ENCODE measurements at regions not wholly inside any gene's neighbourhood (a gene's known extent, or its start where the extent isn't known, plus 50 kb on each side); places are given as distances from the start of the nearest gene placed in this dataset.
"Not testable (repeated sequence)": the region's sequence is repeated elsewhere in the genome, so short reads cannot be mapped to it uniquely, and the experiment has no call there.

DNA sequence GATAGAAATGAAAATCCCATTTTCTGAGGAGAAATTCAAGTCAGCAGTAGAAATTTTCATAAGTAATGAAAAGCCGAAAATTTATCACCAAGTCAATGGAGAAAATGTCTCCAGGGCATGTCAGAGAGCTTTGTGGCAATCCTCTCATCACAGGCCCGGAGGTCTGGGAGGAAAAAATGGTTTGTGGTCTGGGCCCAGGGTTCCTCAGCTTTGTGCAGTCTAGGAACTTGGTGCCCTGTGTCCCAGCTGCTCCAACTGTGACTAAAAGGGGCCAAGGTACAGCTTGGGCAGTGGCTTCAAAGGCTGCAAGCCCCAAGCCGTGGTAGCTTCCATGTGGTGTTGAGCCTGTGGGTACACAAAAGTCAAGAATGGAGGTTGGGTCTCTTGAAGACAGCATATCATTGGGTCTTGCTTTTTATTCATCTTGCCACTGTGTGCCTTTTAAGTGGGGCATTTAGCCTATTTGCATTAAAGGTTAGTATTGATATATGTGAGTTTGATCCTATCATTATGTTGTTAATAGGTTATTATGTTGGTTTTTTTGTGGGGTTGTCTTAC is 608.5 kb downstream of the PDHA2 start:
- no peaks in the 10 kb centered on the region for H3K27me3 ChIP-seq
- H3K36me3 ChIP-seq, result no peaks in the 10 kb centered on the region
- TF ChIP-seq EP300 (IDR thresholded peaks at IDR 0.05; ENCODE audit: low read depth) (no peak), POLR2AphosphoS5 (IDR thresholded peaks at IDR 0.05) (no peak), POLR2A (IDR thresholded peaks at IDR 0.05) (no peak)
- TF ChIP-seq, protein P1, sequence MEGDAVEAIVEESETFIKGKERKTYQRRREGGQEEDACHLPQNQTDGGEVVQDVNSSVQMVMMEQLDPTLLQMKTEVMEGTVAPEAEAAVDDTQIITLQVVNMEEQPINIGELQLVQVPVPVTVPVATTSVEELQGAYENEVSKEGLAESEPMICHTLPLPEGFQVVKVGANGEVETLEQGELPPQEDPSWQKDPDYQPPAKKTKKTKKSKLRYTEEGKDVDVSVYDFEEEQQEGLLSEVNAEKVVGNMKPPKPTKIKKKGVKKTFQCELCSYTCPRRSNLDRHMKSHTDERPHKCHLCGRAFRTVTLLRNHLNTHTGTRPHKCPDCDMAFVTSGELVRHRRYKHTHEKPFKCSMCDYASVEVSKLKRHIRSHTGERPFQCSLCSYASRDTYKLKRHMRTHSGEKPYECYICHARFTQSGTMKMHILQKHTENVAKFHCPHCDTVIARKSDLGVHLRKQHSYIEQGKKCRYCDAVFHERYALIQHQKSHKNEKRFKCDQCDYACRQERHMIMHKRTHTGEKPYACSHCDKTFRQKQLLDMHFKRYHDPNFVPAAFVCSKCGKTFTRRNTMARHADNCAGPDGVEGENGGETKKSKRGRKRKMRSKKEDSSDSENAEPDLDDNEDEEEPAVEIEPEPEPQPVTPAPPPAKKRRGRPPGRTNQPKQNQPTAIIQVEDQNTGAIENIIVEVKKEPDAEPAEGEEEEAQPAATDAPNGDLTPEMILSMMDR (IDR thresholded peaks at IDR 0.05), result no peak
- DNase-seq, result no peak
- H3K27ac ChIP-seq, result no peak overlapping the region
- H3K9me3 ChIP-seq, result peaks cover 9 to 15% of the 10 kb centered on the region in 2 donors
- in situ Hi-C loops (cut with MboI; ENCODE audit: low pct_ligation_motif_present in 1 of 4, low pct_unique_long_range_greater_than_20kb in 1 of 4, low sequenced_read_pairs in 3 of 4) (no loop called here), intact Hi-C loops (cut with DNase I; ENCODE audit: low total_unique reads) (no loop called here)
- no peaks in the 10 kb centered on the region for H3K4me1 ChIP-seq
- 69 to 83% methylated on average over 1 to 3 of the region's 3 CpGs for WGBS, 2 donors (ENCODE audit: low coverage in 1 of 2)
- H3K4me3 ChIP-seq, result no peak overlapping the region

DNA sequence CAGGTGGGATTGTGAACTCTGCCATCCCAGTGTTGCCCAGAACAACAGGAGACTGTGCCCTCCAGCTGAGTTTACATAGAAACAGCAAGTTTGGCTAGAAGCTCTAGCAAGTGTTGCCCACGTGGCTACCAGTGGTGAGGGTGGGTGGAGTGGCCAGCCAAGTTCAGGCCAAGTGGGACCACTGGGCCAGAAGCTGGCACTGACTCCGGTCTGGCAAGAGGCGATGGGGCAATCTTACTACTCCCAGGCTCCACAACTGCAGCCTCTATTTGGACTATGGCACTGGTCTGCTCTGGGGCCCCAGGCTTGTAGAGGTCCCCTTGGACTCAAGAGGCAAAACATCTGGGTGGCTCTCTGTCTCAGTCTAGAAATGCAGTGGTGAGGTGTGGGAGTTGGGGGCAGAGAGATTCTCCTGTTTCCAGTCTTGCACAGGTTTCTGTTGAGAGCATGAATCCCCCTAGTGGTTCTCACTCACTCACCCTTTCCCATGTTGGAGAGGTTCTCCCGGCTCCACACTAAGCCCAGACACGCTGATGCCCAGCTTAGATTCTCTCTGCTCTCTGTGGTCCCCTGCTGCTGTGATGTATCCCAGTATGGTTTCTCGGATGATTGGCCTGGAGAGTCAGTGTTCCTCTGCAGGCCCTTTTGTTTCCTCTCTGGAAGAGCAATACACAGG is 615.3 kb downstream of the PDHA2 start:
- 79% methylated on average over 6 of the region's 6 CpGs; no CpG with 5 or more reads in 1 of the 2 donors for WGBS, 2 donors (ENCODE audit: low coverage in 1 of 2)

DNA sequence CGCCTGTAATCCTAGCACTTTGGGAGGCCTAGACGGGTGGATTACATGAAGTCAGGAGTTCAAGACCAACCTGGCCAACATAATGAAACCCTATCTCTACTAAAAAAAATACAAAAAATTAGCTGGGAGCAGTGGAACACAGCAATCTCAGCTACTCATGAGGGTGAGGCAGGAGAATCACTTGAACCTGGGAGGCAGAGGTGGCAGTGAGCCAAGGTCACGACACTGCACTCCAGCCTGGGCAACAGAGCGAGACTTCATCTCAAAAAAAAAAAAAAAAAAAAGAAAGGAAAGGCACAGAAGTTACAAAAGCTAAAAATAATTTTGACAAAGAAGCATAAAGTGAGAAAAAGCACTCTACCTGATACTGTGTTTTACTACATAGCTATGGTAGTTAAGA is 618.1 kb downstream of the PDHA2 start:
- H3K27me3 ChIP-seq; H3K4me1 ChIP-seq; intact Hi-C loops (cut with DNase I; ENCODE audit: low total_unique reads); DNase-seq; H3K36me3 ChIP-seq; H3K27ac ChIP-seq; H3K9me3 ChIP-seq; in situ Hi-C loops (cut with MboI; ENCODE audit: low pct_ligation_motif_present in 1 of 4, low pct_unique_long_range_greater_than_20kb in 1 of 4, low sequenced_read_pairs in 3 of 4); H3K4me3 ChIP-seq: not testable (repeated sequence)
- WGBS, 2 donors (ENCODE audit: low coverage in 1 of 2), result 65 to 82% methylated on average over 3 to 4 of the region's 4 CpGs

More for the DNA sequence above, 615.3 kb downstream of the PDHA2 start:
- H3K4me3 ChIP-seq, result no peak overlapping the region
- intact Hi-C loops (cut with DNase I; ENCODE audit: low total_unique reads) (no loop called here), in situ Hi-C loops (cut with MboI; ENCODE audit: low pct_ligation_motif_present in 1 of 4, low pct_unique_long_range_greater_than_20kb in 1 of 4, low sequenced_read_pairs in 3 of 4) (no loop called here)
- H3K36me3 ChIP-seq, result no peaks in the 10 kb centered on the region
- H3K27me3 ChIP-seq, result no peaks in the 10 kb centered on the region
- no peak for DNase-seq
- H3K9me3 ChIP-seq, result no peaks in the 10 kb centered on the region
- H3K4me1 ChIP-seq, result no peaks in the 10 kb centered on the region
- no peak overlapping the region for H3K27ac ChIP-seq
- TF ChIP-seq, protein P1 (IDR thresholded peaks at IDR 0.05), result no peak
- TF ChIP-seq EP300 (IDR thresholded peaks at IDR 0.05; ENCODE audit: low read depth) (no peak), POLR2AphosphoS5 (IDR thresholded peaks at IDR 0.05) (no peak), POLR2A (IDR thresholded peaks at IDR 0.05) (no peak)

DNA sequence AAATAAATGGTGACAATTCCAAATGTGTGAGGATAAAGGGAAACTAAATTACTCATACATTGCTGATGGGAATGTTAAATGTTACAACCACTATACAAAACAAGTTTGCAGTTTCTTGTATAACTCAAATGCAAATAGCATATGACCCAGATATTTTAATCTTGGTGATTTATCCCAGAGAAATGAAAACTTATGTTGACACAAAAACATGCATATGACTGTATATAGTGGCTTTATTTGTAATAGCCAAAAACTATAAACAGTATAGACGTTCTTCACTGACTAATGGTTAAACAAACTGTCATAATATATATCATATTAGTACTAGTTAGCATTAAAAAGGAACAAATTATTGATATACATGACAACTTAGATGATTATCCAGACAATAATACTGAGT is 619.2 kb downstream of the PDHA2 start:
- TF ChIP-seq POLR2A (IDR thresholded peaks at IDR 0.05), result no peak
- no peak for TF ChIP-seq EP300 (IDR thresholded peaks at IDR 0.05; ENCODE audit: low read depth)
- Histone ChIP-seq H3K36me3 (no peaks in the 10 kb centered on the region), H3K4me1 (no peaks in the 10 kb centered on the region), H3K27me3 (no peaks in the 10 kb centered on the region), H3K9me3 (no peaks in the 10 kb centered on the region), H3K27ac (no peak overlapping the region), H3K4me3 (no peak overlapping the region)
- in situ Hi-C loops (cut with MboI; ENCODE audit: low pct_ligation_motif_present in 1 of 4, low pct_unique_long_range_greater_than_20kb in 1 of 4, low sequenced_read_pairs in 3 of 4) (no loop called here), intact Hi-C loops (cut with DNase I; ENCODE audit: low total_unique reads) (no loop called here)
- DNase-seq, result no peak
- WGBS, 2 donors (ENCODE audit: low coverage in 1 of 2), result 47 to 53% methylated on average over 1 of the region's 1 CpG

DNA sequence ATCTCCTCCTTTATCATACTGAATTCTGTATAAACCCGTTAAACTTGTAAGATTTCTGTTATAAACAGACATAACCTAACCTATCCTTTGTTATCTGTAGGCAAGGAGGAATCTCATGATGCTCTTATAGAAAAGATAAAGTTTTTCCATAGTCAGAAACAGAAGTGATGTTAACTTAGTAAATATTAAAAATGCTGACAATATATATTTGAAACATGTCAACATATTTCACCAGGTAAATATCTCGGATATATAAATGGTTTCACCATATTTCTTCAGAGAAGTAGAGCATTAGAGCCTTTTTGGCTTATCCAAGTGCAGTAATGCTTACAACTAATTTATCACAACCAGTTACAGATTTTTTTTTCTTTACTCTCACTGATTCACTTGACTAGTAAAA is 625.9 kb downstream of the PDHA2 start:
- in situ Hi-C loops (cut with MboI; ENCODE audit: low pct_ligation_motif_present in 1 of 4, low pct_unique_long_range_greater_than_20kb in 1 of 4, low sequenced_read_pairs in 3 of 4) (no loop called here), intact Hi-C loops (cut with DNase I; ENCODE audit: low total_unique reads) (no loop called here)
- TF ChIP-seq, protein P1 (IDR thresholded peaks at IDR 0.05), result no peak
- TF ChIP-seq POLR2A (IDR thresholded peaks at IDR 0.05), result no peak
- no peak for TF ChIP-seq EP300 (IDR thresholded peaks at IDR 0.05; ENCODE audit: low read depth)
- TF ChIP-seq POLR2AphosphoS5 (IDR thresholded peaks at IDR 0.05), result no peak
- no peak overlapping the region for H3K4me3 ChIP-seq
- H3K9me3 ChIP-seq, result no peaks in the 10 kb centered on the region
- no peak overlapping the region for H3K27ac ChIP-seq
- no peaks in the 10 kb centered on the region for H3K27me3 ChIP-seq
- no peaks in the 10 kb centered on the region for H3K4me1 ChIP-seq
- 74 to 77% methylated on average over 2 of the region's 2 CpGs for WGBS, 2 donors (ENCODE audit: low coverage in 1 of 2)
- no peak for DNase-seq
- H3K36me3 ChIP-seq, result no peaks in the 10 kb centered on the region

Measured in transverse colon (tissue), 4 donors.